Testis (tissue), 2 donors: ENCODE measurements at regions not wholly inside any gene's neighbourhood (a gene's known extent, or its start where the extent isn't known, plus 50 kb on each side); places are given as distances from the start of the nearest gene placed in this dataset.

ENCODE experiments used
- DNase-seq: peaks from one replicate; pipeline ENCODE4 v3.0.0-alpha.2; 2019
- H3K27ac ChIP-seq, 2 donors: fragments of 200-600 bp; sonication (generic); one replicate each; pipeline ENCODE4 v1.5.1; 2019
- H3K27me3 ChIP-seq: fragments of 200-600 bp; sonication (generic); one replicate; pipeline ENCODE4 v1.5.1; 2019
- H3K36me3 ChIP-seq: fragments of 200-600 bp; sonication (generic); one replicate; pipeline ENCODE4 v1.5.1; 2017; ENCODE audit warnings: low read depth; ENCODE audit errors: missing control alignments
- H3K4me1 ChIP-seq: fragments of 200-600 bp; sonication (generic); one replicate; pipeline ENCODE4 v1.5.1; 2019
- H3K4me3 ChIP-seq, 2 donors: fragments of 200-600 bp; sonication (generic); one replicate each; pipeline ENCODE4 v1.5.1; 2017 to 2019
- H3K9me3 ChIP-seq: fragments of 200-600 bp; sonication (generic); one replicate; pipeline ENCODE4 v1.5.1; 2017
- POLR2A ChIP-seq: fragments of 450-650 bp; IDR thresholded peaks from one replicate; pipeline ENCODE4 v1.6.1; 2017; ENCODE audit warnings: antibody characterized with exemption, mild to moderate bottlenecking, moderate library complexity
- WGBS, 2 donors: methylation state at CpG; one replicate each; pipeline ENCODE4 v1.1.5; 2018; 5-methylcytosine and 5-hydroxymethylcytosine counted together
- intact Hi-C: fragments of 100-400 bp; cut with DNase I; formaldehyde crosslinking; loops from one replicate; pipeline ENCODE4 v1.15.1; 2023; ENCODE audit warnings: low total_unique reads
- TF ChIP-seq, protein P1 (sequence below), 3 experiments: fragments of 450-650 bp in 2 of 3; fragments of 200-600 bp in 1 of 3; sonication (generic) in 1 of 3; IDR thresholded peaks; one replicate each; pipeline ENCODE4 v1.5.1; 2016 to 2019; ENCODE audit warnings: antibody characterized with exemption in 3 of 3, mild to moderate bottlenecking in 2 of 3, moderate library complexity in 1 of 3

DNA sequence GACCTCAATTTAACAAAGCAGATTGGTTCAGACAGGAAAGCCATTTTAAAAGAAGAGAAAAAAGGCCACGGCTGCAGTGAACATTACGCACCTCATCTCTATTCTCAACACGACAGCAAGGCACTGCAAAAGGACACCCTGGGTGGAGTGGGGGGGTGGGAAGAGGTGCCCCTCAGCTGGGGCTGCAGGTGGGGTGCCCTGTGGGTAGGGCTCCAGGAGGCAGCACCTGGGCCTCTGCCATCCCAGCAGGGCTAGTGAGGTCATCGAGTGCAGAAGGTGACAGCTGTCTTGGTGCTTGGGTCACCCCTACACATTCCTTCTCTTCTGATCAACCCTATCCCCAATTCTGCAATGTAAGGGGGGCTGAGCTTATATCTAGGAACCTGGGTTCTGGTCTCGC, 142.9 kb upstream of the PRMT8 start:
- no peak overlapping the region for H3K4me3 ChIP-seq
- no peaks in the 10 kb centered on the region for H3K4me1 ChIP-seq
- H3K27me3 ChIP-seq = no peaks in the 10 kb centered on the region
- no peaks in the 10 kb centered on the region for H3K9me3 ChIP-seq
- H3K27ac ChIP-seq = no peak overlapping the region
- 93 to 94% methylated on average over 5 of the region's 5 CpGs for WGBS, 2 donors
- DNase-seq = no peak
- TF ChIP-seq, protein P1, sequence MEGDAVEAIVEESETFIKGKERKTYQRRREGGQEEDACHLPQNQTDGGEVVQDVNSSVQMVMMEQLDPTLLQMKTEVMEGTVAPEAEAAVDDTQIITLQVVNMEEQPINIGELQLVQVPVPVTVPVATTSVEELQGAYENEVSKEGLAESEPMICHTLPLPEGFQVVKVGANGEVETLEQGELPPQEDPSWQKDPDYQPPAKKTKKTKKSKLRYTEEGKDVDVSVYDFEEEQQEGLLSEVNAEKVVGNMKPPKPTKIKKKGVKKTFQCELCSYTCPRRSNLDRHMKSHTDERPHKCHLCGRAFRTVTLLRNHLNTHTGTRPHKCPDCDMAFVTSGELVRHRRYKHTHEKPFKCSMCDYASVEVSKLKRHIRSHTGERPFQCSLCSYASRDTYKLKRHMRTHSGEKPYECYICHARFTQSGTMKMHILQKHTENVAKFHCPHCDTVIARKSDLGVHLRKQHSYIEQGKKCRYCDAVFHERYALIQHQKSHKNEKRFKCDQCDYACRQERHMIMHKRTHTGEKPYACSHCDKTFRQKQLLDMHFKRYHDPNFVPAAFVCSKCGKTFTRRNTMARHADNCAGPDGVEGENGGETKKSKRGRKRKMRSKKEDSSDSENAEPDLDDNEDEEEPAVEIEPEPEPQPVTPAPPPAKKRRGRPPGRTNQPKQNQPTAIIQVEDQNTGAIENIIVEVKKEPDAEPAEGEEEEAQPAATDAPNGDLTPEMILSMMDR (IDR thresholded peaks at IDR 0.05) = no peak
- no peak for TF ChIP-seq POLR2A
- intact Hi-C loops = no loop called here
- no peaks in the 10 kb centered on the region for H3K36me3 ChIP-seq

DNA sequence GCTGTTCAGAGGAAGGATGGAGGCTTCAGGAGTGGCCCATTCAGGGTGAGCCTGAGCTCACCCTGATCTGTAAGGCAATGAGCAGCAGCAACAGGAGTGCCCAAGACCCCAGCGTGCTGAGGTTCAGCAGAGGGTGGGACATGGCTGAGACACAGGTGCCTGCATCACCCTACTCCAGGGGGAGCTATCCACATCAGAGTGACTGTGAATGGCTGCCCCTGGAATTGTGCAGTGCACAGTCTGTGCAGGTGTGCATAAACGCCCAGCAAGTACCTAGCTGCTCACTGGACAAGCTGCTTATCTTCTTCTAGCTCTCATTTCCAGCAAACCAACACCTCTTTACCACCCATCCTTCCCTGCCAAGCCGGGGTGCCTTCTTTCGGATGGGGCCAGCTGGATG, 140.6 kb upstream of the PRMT8 start:
- Histone ChIP-seq H3K9me3 (no peaks in the 10 kb centered on the region), H3K27me3 (no peaks in the 10 kb centered on the region), H3K4me1 (no peaks in the 10 kb centered on the region), H3K4me3 (no peak overlapping the region), H3K27ac (no peak overlapping the region), H3K36me3 (no peaks in the 10 kb centered on the region)
- intact Hi-C loops = no loop called here
- WGBS, 2 donors = 90 to 96% methylated on average over 4 of the region's 4 CpGs
- TF ChIP-seq POLR2A = no peak
- TF ChIP-seq, protein P1 (IDR thresholded peaks at IDR 0.05) = no peak
- DNase-seq = no peak

DNA sequence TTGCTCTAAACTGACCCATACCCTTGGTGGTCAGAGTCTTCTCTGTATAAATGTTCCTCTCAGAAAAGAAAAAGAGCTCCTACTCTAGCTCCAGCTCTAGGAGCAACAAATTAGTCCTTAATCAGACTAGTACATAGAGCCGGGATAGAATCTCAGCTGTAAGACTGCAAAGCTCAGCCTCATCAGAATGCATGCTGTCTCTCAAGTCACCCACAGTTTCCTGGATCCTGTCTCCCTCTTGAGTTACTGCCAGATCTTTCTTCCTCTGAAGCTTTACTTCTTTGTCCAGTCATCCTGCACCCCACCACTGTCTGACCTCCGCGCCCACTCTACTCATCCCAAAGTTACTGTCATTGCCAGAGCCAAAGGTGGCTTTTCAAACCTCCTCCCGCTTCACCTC, 139.3 kb upstream of the PRMT8 start:
- Histone ChIP-seq H3K4me3 (no peak overlapping the region), H3K27ac (no peak overlapping the region), H3K9me3 (no peaks in the 10 kb centered on the region), H3K36me3 (no peaks in the 10 kb centered on the region), H3K27me3 (no peaks in the 10 kb centered on the region), H3K4me1 (no peaks in the 10 kb centered on the region)
- no peak for DNase-seq
- TF ChIP-seq, protein P1 (IDR thresholded peaks at IDR 0.05) = no peak
- TF ChIP-seq POLR2A = no peak
- intact Hi-C loops = no loop called here
- WGBS, 2 donors = 90 to 95% methylated on average over 4 of the region's 4 CpGs

DNA sequence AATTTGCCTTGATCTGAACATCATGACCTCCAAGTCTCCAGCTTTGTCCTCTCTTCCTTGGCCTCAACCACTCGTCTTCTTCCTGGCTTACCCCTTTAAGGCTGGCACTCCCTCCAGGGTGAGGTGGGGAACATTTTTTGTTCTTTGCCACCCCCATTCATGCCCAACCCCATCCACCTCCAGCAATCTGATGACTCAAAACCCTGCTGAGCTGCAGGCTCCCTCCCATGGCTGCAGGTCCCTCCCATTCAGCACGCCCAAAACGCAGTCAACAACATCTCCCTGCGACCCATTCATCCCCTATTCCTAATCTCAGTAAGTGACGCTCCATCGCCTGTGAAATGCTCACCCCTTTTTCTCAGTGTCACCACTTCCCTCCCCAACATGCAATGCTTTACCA, 138.8 kb upstream of the PRMT8 start:
- Histone ChIP-seq H3K27ac (no peak overlapping the region), H3K27me3 (no peaks in the 10 kb centered on the region), H3K9me3 (no peaks in the 10 kb centered on the region), H3K4me1 (no peaks in the 10 kb centered on the region), H3K4me3 (no peak overlapping the region), H3K36me3 (no peaks in the 10 kb centered on the region)
- TF ChIP-seq, protein P1 (IDR thresholded peaks at IDR 0.05) = no peak
- 82 to 92% methylated on average over 6 of the region's 6 CpGs for WGBS, 2 donors
- intact Hi-C loops = no loop called here
- DNase-seq = no peak

DNA sequence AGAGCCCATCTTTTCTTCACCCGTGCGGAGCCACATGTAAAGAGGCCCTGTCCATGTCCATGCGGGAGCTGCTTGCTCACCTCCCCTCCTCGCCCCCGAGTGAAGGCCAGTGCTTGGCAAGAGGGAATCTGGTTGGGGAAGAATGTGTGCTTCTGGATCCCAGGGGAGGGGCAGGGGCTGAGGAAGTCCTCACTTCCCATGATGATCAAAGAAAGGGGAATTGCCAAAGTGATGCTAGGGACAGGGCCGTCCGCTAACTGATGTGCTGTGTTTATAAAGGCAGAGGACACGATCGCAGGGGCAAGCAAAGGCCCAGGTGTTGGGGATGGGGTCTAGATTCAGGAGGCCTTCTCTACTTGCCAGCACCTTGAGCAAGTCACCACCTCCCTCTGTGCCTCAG, 137.4 kb upstream of the PRMT8 start:
- Histone ChIP-seq H3K9me3 (no peaks in the 10 kb centered on the region), H3K27me3 (no peaks in the 10 kb centered on the region), H3K4me3 (no peak overlapping the region), H3K4me1 (no peaks in the 10 kb centered on the region), H3K27ac (no peak overlapping the region), H3K36me3 (no peaks in the 10 kb centered on the region)
- DNase-seq = no peak
- intact Hi-C loops = no loop called here
- 83 to 91% methylated on average over 9 of the region's 9 CpGs for WGBS, 2 donors
- no peak for TF ChIP-seq POLR2A
- TF ChIP-seq, protein P1 (IDR thresholded peaks at IDR 0.05) = no peak
